ENCODE measurements at regions not wholly inside any gene's neighbourhood (a gene's known extent, or its start where the extent isn't known, plus 50 kb on each side); places are given as distances from the start of the nearest gene placed in this dataset.

- DNase-seq (ENCODE audit: low spot score), result no peak
- intact Hi-C loops (cut with DNase I), result no loop called here
These were observed 482.5 kb downstream of the GLRX3 start for GRCh38 chr10:130618647-130619046.

GRCh38 chr10:130621231-130621775, 485.1 kb downstream of the GLRX3 start:
- ATAC-seq, result no peak
- no peak for DNase-seq (ENCODE audit: low spot score)
- intact Hi-C loops (cut with DNase I), result no loop called here

More at GRCh38 chr10:130618647-130619046, 482.5 kb downstream of the GLRX3 start:
- ATAC-seq, result no peak

- ATAC-seq (no peak), DNase-seq (ENCODE audit: low spot score) (no peak)
- intact Hi-C loops (cut with DNase I), result no loop called here
These were observed 487.6 kb downstream of the GLRX3 start for GRCh38 chr10:130623680-130624267.

- intact Hi-C loops (cut with DNase I), result no loop called here
- DNase-seq (ENCODE audit: low spot score) (no peak), ATAC-seq (no peak)
These were observed 491.3 kb downstream of the GLRX3 start for GRCh38 chr10:130627346-130628045.

- DNase-seq (ENCODE audit: low spot score) (no peak), ATAC-seq (no peak)
- intact Hi-C loops (cut with DNase I), result no loop called here
These were observed 493.9 kb downstream of the GLRX3 start for GRCh38 chr10:130630135-130630534.

- DNase-seq (ENCODE audit: low spot score) (no peak), ATAC-seq (no peak)
- intact Hi-C loops (cut with DNase I), result no loop called here
These were observed 495.2 kb downstream of the GLRX3 start for GRCh38 chr10:130631142-130632096.

GRCh38 chr10:130634816-130635215, 498.6 kb downstream of the GLRX3 start:
- ATAC-seq (no peak), DNase-seq (ENCODE audit: low spot score) (no peak)
- intact Hi-C loops (cut with DNase I), result no loop called here

GRCh38 chr10:130635528-130635927, 499.3 kb downstream of the GLRX3 start:
- DNase-seq (ENCODE audit: low spot score), result no peak
- intact Hi-C loops (cut with DNase I), result no loop called here

GRCh38 chr10:130636313-130636930, 500.2 kb downstream of the GLRX3 start:
- intact Hi-C loops (cut with DNase I), result no loop called here
- ATAC-seq, result no peak

More at GRCh38 chr10:130635528-130635927, 499.3 kb downstream of the GLRX3 start:
- no peak for ATAC-seq

GRCh38 chr10:130637089-130637676, 501.0 kb downstream of the GLRX3 start:
- no peak for ATAC-seq
- intact Hi-C loops (cut with DNase I), result no loop called here
- DNase-seq (ENCODE audit: low spot score), result no peak

More at GRCh38 chr10:130636313-130636930, 500.2 kb downstream of the GLRX3 start:
- DNase-seq (ENCODE audit: low spot score), result no peak

- ATAC-seq (no peak), DNase-seq (ENCODE audit: low spot score) (no peak)
- intact Hi-C loops (cut with DNase I), result no loop called here
These were observed 502.8 kb downstream of the GLRX3 start for GRCh38 chr10:130638991-130639390.

- ATAC-seq (no peak), DNase-seq (ENCODE audit: low spot score) (no peak)
- intact Hi-C loops (cut with DNase I), result no loop called here
These were observed 506.7 kb downstream of the GLRX3 start for GRCh38 chr10:130642926-130643325.

GRCh38 chr10:130647341-130647740, 511.1 kb downstream of the GLRX3 start:
- intact Hi-C loops (cut with DNase I), result no loop called here
- no peak for ATAC-seq
- no peak for DNase-seq (ENCODE audit: low spot score)

- no peak for DNase-seq (ENCODE audit: low spot score)
- no peak for ATAC-seq
- intact Hi-C loops (cut with DNase I), result no loop called here
These were observed 512.6 kb downstream of the GLRX3 start for GRCh38 chr10:130648807-130649206.

- intact Hi-C loops (cut with DNase I), result no loop called here
These were observed 516.4 kb downstream of the GLRX3 start for GRCh38 chr10:130652544-130652943.

GRCh38 chr10:130652964-130653578, 516.9 kb downstream of the GLRX3 start:
- ATAC-seq, result no peak

More at GRCh38 chr10:130652544-130652943, 516.4 kb downstream of the GLRX3 start:
- no peak for ATAC-seq
- no peak for DNase-seq (ENCODE audit: low spot score)

GRCh38 chr10:130654726-130655125, 518.5 kb downstream of the GLRX3 start:
- no peak for ATAC-seq

More at GRCh38 chr10:130652964-130653578, 516.9 kb downstream of the GLRX3 start:
- intact Hi-C loops (cut with DNase I), result no loop called here
- no peak for DNase-seq (ENCODE audit: low spot score)

More at GRCh38 chr10:130654726-130655125, 518.5 kb downstream of the GLRX3 start:
- no peak for DNase-seq (ENCODE audit: low spot score)
- intact Hi-C loops (cut with DNase I), result no loop called here
